Stomach (tissue), 8 donors: ENCODE measurements at regions not wholly inside any gene's neighbourhood (a gene's known extent, or its start where the extent isn't known, plus 50 kb on each side); places are given as distances from the start of the nearest gene placed in this dataset.
"Not testable (repeated sequence)": the region's sequence is repeated elsewhere in the genome, so short reads cannot be mapped to it uniquely, and the experiment has no call there.

Source experiments
- DNase-seq, 2 donors: peaks; one replicate each; pipeline versions ENCODE4 v3.0.0 to v3.0.0-alpha.2; 2013 to 2019
- H3K27ac ChIP-seq, 5 donors: fragments of 200-600 bp in 4 of 5; sonication (generic) in 4 of 5; one replicate each; pipeline ENCODE4 v1.5.1; 2013 to 2019; ENCODE audit warnings: mild to moderate bottlenecking in 1 of 5, moderate library complexity in 1 of 5
- H3K27me3 ChIP-seq, 3 donors: fragments of 200-600 bp; sonication (generic); one replicate each; pipeline ENCODE4 v1.5.1; 2017 to 2019; ENCODE audit warnings: mixed run types in 1 of 3
- H3K36me3 ChIP-seq, 4 donors: fragments of 200-600 bp; sonication (generic); 1 replicate in 3 of 4; 2 replicates in 1 of 4; pipeline ENCODE4 v1.5.1; 2016 to 2019
- H3K4me1 ChIP-seq, 4 donors: fragments of 200-600 bp; sonication (generic); one replicate each; pipeline ENCODE4 v1.5.1; 2016 to 2019
- H3K4me3 ChIP-seq, 4 donors: fragments of 200-600 bp; sonication (generic) in 3 of 4; one replicate each; pipeline ENCODE4 v1.5.1; 2016 to 2019; ENCODE audit warnings: mild to moderate bottlenecking in 1 of 4
- H3K9me3 ChIP-seq, 4 donors: fragments of 200-600 bp; sonication (generic); one replicate each; pipeline ENCODE4 v1.5.1; 2016 to 2019
- EP300 ChIP-seq: sonication (generic); formaldehyde crosslinking; IDR thresholded peaks from one replicate; pipeline ENCODE4 v1.6.1; 2017; ENCODE audit warnings: antibody characterized with exemption
- POLR2A ChIP-seq, 4 donors: fragments of 450-650 bp; IDR thresholded peaks; one replicate each; pipeline ENCODE4 v1.6.1; 2016; ENCODE audit warnings: antibody characterized with exemption in 4 of 4, control low read depth in 2 of 4, mild to moderate bottlenecking in 1 of 4, moderate library complexity in 1 of 4
- POLR2AphosphoS5 ChIP-seq, 3 donors: sonication (generic); formaldehyde crosslinking; IDR thresholded peaks; one replicate each; pipeline ENCODE4 v1.6.1; 2016; ENCODE audit warnings: antibody characterized with exemption in 3 of 3
- WGBS, 5 donors: extraction: QIAGEN DNeasy Blood & Tissue Kit in 3 of 5; methylation state at CpG; one replicate each; pipeline versions ENCODE4 v1.1.5 to v1.1.7; 2013 to 2018; 5-methylcytosine and 5-hydroxymethylcytosine counted together
- intact Hi-C: fragments of 100-400 bp; cut with DNase I; formaldehyde crosslinking; loops from one replicate; pipeline ENCODE4 v1.15.1; 2023; ENCODE audit warnings: low total_unique reads
- TF ChIP-seq, protein P1 (sequence below), 7 experiments: fragments of 450-650 bp in 4 of 7; fragments of 200-600 bp in 3 of 7; sonication (generic) in 3 of 7; IDR thresholded peaks; one replicate each; pipeline ENCODE4 v1.5.1; 2016 to 2019; ENCODE audit warnings: antibody characterized with exemption in 7 of 7, control low read depth in 2 of 7, mild to moderate bottlenecking in 1 of 7
- donor health status: healthy with polysubstance abuse.
- donor health status: Bipolar disorder and iron deficiency.
- donor health status: healthy.

DNA sequence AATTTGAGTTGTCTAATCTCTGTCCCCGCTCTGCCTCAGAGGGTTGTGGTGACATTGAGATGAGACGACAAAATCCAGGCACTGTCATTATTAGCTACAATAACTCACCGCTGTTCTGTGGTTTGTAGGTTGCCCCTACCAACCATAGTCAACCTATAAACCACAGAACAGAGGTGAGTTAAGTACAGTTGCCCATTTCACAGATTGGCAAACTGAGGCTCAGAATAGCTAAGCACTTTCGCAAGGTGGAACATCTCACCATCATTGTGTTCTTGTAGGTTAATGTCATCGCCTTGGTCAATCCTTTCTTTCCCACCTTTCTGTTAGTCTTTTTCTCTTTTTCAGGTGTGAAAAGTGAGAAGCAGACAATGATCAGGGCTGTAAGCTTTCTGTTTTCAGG is 63.4 kb upstream of the LHX5 start:
- WGBS, 5 donors: 87 to 94% (median 90%) methylated on average over 5 of the region's 5 CpGs
- TF ChIP-seq POLR2AphosphoS5 (IDR thresholded peaks at IDR 0.05) (no peak), POLR2A (IDR thresholded peaks at IDR 0.05) (no peak), EP300 (no peak)
- TF ChIP-seq, protein P1, sequence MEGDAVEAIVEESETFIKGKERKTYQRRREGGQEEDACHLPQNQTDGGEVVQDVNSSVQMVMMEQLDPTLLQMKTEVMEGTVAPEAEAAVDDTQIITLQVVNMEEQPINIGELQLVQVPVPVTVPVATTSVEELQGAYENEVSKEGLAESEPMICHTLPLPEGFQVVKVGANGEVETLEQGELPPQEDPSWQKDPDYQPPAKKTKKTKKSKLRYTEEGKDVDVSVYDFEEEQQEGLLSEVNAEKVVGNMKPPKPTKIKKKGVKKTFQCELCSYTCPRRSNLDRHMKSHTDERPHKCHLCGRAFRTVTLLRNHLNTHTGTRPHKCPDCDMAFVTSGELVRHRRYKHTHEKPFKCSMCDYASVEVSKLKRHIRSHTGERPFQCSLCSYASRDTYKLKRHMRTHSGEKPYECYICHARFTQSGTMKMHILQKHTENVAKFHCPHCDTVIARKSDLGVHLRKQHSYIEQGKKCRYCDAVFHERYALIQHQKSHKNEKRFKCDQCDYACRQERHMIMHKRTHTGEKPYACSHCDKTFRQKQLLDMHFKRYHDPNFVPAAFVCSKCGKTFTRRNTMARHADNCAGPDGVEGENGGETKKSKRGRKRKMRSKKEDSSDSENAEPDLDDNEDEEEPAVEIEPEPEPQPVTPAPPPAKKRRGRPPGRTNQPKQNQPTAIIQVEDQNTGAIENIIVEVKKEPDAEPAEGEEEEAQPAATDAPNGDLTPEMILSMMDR (IDR thresholded peaks at IDR 0.05): no peak
- DNase-seq: no peak

DNA sequence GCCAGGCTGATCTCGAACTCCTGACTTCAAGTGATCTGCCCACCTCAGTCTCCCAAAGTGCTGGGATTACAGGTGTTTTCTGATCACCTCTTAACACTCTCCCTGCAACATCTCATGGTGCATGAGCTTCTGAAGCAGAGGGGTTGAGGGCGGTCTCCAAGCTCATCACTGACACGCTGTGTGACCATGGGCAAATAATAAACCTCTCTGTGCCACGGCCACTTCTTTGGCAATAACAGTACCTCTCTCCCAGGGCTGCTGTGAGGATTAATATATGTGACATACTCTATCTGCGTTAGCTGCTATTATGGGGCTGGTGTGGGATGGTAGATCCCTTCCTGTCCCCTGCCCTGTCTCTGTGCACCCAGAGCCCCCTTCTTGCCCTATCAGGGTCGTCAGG is 62.9 kb upstream of the LHX5 start:
- Histone ChIP-seq H3K27me3 (peaks cover 0 to 87% (median 13%) of the 10 kb centered on the region in 3 donors), H3K4me1 (no peaks in the 10 kb centered on the region), H3K36me3 (no peaks in the 10 kb centered on the region), H3K27ac (no peak overlapping the region), H3K9me3 (peaks cover 0 to 9% (median 3%) of the 10 kb centered on the region in 4 donors), H3K4me3 (no peak overlapping the region)
- no peak for TF ChIP-seq POLR2A (IDR thresholded peaks at IDR 0.05)
- no peak for TF ChIP-seq EP300
- TF ChIP-seq, protein P1 (IDR thresholded peaks at IDR 0.05): no peak
- no peak for TF ChIP-seq POLR2AphosphoS5 (IDR thresholded peaks at IDR 0.05)
- intact Hi-C loops: no loop called here
- DNase-seq: no peak
- 74 to 89% (median 82%) methylated on average over 5 to 6 of the region's 6 CpGs for WGBS, 5 donors

More for the DNA sequence above, 63.4 kb upstream of the LHX5 start:
- Histone ChIP-seq H3K27ac (no peak overlapping the region), H3K27me3 (peaks cover 0 to 89% (median 13%) of the 10 kb centered on the region in 3 donors), H3K4me1 (no peaks in the 10 kb centered on the region), H3K4me3 (no peak overlapping the region), H3K9me3 (peaks cover 0 to 13% (median 7%) of the 10 kb centered on the region in 4 donors), H3K36me3 (no peaks in the 10 kb centered on the region)
- intact Hi-C loops: no loop called here

DNA sequence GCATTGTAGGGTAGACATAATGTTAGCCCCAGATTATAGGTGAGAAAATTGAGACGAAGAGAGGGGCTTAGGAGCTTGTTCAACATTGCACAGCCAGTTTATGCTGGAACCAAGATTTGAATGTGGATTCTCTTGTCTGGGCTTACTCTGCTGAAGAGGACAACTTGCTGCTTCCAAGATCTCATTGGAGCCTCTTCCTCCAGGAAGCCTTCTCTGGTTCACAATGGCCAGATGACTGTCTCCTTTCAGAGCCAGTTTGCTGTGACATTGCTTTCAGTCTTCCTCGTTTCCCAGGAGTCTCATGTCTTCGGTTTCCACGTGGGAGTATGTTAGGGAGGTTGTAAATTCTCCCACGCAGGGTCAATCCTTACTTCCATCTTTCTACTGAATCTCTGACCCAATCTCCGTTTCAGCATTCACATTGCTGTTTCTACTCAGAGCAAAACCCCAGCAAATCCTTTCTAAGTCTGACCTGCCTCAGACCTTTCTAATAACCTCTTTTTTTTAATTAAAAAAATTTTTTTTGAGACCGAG is 62.2 kb upstream of the LHX5 start:
- TF ChIP-seq, protein P1 (IDR thresholded peaks at IDR 0.05): no peak

DNA sequence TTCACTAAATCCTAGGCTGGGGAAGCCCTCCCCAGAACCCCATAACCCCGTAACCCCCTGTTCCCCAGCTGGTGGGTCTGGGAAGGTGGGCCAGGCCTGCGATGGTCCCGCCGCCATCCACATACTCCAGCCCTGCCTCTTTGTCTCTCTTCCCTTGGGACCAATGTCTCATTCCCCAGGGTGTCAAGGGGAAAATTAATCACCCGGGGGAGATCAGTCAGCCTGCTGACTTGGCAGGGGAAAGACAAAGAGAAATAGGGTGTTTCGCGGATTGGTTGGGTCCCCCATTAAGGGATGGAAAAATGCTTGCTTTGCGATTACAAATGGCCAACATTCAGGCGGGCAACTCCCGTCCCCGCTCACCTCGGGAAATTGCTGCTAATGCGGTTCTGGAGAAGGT is 60.6 kb upstream of the LHX5 start:
- Histone ChIP-seq H3K27ac (no peak overlapping the region), H3K9me3 (peaks cover 0 to 4% (median 0%) of the 10 kb centered on the region in 4 donors), H3K27me3 (peaks cover 0 to 85% (median 23%) of the 10 kb centered on the region in 3 donors), H3K4me3 (no peak overlapping the region), H3K4me1 (no peaks in the 10 kb centered on the region), H3K36me3 (no peaks in the 10 kb centered on the region)
- WGBS, 5 donors: 73 to 79% (median 78%) methylated on average over 13 of the region's 13 CpGs
- intact Hi-C loops: no loop called here
- no peak for DNase-seq
- no peak for TF ChIP-seq EP300
- no peak for TF ChIP-seq POLR2AphosphoS5 (IDR thresholded peaks at IDR 0.05)
- TF ChIP-seq, protein P1 (IDR thresholded peaks at IDR 0.05): no peak
- no peak for TF ChIP-seq POLR2A (IDR thresholded peaks at IDR 0.05)

More for the DNA sequence above, 62.2 kb upstream of the LHX5 start:
- DNase-seq: no peak
- Histone ChIP-seq H3K9me3 (peaks cover 0 to 4% (median 1%) of the 10 kb centered on the region in 4 donors), H3K4me1 (no peaks in the 10 kb centered on the region), H3K27me3 (peaks cover 0 to 84% (median 13%) of the 10 kb centered on the region in 3 donors), H3K36me3 (no peaks in the 10 kb centered on the region), H3K27ac (no peak overlapping the region), H3K4me3 (no peak overlapping the region)
- WGBS, 5 donors: 65 to 77% (median 69%) methylated on average over 7 of the region's 7 CpGs
- intact Hi-C loops: no loop called here

DNA sequence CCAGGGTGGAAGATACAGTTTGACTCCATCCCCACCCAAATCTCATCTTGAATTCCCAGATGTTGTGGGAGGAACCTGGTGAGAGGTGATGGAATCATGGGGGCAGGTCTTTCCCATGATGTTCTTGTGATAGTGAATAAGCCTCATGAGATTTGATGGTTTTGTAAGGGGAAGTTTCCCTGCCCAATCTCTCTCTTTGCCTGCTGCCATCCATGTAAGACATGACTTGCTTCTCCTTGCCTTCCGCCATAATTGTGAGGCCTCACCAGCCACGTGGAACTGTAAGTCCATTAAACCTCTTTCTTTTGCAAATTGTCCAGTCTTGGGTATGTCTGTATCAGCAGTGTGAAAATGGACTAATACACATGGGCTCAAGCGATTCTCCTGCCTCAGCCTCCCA is 59.4 kb upstream of the LHX5 start:
- H3K27ac ChIP-seq, H3K36me3 ChIP-seq, DNase-seq, H3K9me3 ChIP-seq, H3K4me3 ChIP-seq, H3K4me1 ChIP-seq, intact Hi-C loops: not testable (repeated sequence)
- WGBS, 5 donors: 80 to 97% (median 90%) methylated on average over 3 of the region's 3 CpGs
- peaks cover 0 to 84% (median 21%) of the 10 kb centered on the region in 3 donors for H3K27me3 ChIP-seq
